ENCODE measurements at regions not wholly inside any gene's neighbourhood (a gene's known extent, or its start where the extent isn't known, plus 50 kb on each side); places are given as distances from the start of the nearest gene placed in this dataset.

DNA sequence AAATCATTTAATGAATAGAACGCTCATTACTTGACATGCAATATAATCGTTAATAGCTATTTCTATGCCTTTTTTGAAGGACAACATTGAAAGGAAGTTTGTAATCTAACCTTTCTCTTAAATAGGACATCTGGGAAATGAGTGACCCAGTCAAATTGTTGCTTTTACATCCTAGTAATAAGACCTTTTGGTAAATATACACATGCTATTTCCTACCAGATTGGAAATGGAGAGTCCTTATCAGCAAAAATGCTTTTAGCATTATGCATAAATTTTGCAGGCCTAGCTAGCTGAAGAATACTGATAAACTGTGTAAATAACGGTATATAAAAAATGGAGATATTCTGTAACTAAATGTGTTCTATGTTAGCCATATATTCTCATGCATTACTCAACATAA is 567.3 kb upstream of the DSEL start:
- no peaks in the 10 kb centered on the region for H3K9me3 Mint-ChIP-seq
- no peaks in the 10 kb centered on the region for H3K27me3 Mint-ChIP-seq
- no peaks in the 10 kb centered on the region for H3K36me3 Mint-ChIP-seq
- H3K4me3 Mint-ChIP-seq, result no peak overlapping the region
- no peak overlapping the region for H3K27ac Mint-ChIP-seq
- no peak for DNase-seq
- no peaks in the 10 kb centered on the region for H3K4me1 Mint-ChIP-seq

DNA sequence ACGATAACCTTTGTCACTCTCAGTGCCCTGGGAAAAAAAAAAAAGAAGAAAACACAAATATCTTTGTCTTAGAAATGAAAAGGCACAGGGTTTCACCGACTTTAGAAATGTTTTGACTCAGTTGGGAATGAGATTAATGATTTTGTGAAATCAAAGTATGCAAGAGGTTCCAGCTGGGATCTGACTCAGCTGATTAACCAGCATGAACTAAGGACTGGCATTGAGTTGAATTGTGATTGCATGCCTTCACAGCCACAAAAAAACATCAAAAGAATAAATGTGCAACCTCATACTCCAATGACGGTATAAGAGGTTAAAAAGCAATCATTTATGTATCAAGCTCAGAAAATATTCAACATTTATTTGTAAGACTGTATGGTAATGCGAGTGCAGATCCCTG is 566.6 kb upstream of the DSEL start:
- Mint-ChIP-seq H3K27ac (no peak overlapping the region), H3K36me3 (no peaks in the 10 kb centered on the region), H3K4me1 (no peaks in the 10 kb centered on the region), H3K4me3 (no peak overlapping the region), H3K9me3 (no peaks in the 10 kb centered on the region), H3K27me3 (no peaks in the 10 kb centered on the region)
- DNase-seq, result no peak

DNA sequence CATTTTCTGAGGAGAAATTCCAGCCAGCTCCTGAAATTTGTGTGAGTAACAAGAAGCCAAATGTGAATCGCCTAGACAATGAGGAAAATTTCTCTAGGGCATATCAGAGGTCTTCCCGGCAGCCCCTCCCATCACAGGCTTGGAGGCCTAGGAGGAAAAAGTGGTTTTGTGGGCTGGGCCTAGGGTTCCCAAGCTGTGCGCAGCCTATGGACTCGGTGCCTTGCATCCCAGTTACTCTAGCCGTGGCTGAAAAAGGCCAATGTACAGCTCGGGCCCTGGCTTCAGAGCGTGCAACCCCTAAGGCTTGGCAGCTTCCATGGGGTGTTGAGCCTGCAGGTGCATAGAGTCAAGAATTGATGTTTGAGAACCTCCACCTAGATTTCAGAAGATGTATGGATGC is 556.2 kb upstream of the DSEL start:
- H3K27ac Mint-ChIP-seq, result no peak overlapping the region
- H3K36me3 Mint-ChIP-seq, result no peaks in the 10 kb centered on the region
- no peak overlapping the region for H3K4me3 Mint-ChIP-seq
- H3K4me1 Mint-ChIP-seq, result no peaks in the 10 kb centered on the region
- no peaks in the 10 kb centered on the region for H3K27me3 Mint-ChIP-seq
- DNase-seq, result no peak
- peaks cover 1% of the 10 kb centered on the region for H3K9me3 Mint-ChIP-seq

DNA sequence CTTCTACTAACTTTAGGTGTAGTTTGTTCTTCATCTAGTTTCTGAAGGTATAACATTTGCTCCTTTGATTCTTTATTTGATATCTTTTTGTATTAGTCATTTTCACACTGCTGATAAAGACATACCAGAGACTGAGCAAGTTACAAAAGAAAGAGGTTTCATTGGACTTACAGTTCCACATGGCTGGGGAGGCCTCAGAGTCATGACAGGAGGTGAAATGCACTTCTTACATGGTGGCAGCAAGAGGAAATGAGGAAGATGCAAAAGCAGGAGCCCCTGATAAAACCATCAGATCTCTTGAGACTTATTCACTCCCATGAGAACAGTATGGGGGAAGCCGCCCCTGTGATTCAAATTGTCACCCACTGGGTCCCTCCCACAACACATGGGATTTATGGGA is 544.4 kb upstream of the DSEL start:
- Mint-ChIP-seq H3K4me3 (no peak overlapping the region), H3K4me1 (no peaks in the 10 kb centered on the region), H3K9me3 (peaks cover 2% of the 10 kb centered on the region), H3K27me3 (no peaks in the 10 kb centered on the region), H3K36me3 (no peaks in the 10 kb centered on the region), H3K27ac (no peak overlapping the region)
- DNase-seq, result no peak

DNA sequence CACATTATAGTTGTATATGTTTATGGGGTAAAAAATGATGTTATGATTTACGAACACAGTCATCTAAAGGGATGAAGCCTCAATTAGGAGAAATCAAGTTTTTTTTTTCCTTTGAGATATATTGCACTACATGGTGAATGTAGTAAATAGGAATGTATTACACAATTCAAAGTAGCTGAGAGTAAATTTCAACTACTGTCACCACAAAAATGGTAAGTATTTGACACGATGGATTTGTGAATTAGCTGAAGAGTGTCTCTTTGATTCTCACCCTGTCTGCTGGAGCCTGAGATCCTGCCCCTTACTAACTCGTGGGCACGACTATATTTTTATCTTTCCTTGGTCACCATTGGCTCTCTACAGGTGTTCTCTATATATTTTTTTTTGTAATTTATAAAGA is 540.4 kb upstream of the DSEL start:
- no peak for DNase-seq
- Mint-ChIP-seq H3K27ac (no peak overlapping the region), H3K4me1 (no peaks in the 10 kb centered on the region), H3K36me3 (no peaks in the 10 kb centered on the region), H3K9me3 (no peaks in the 10 kb centered on the region), H3K27me3 (no peaks in the 10 kb centered on the region), H3K4me3 (no peak overlapping the region)

DNA sequence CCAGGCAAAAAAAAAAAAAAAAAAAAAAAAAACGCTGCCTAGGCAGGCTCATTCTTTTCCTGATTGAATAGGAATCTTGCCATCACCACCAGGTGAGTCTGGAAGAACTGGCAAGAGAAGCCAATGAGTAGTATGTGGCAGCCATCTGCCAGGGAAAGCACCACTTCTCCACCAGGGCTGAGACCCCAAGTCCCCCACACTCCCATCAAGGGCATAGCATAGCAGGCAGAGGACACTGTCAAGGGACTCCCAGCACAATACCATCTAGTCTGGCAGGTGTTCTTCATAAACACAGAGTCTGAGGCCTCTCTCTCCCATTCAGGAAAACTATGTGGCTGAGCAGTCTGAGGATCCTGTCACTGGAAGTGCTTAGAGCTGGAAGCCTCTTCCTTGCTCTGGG is 538.1 kb upstream of the DSEL start:
- Mint-ChIP-seq H3K36me3 (no peaks in the 10 kb centered on the region), H3K27ac (no peak overlapping the region), H3K4me1 (no peaks in the 10 kb centered on the region), H3K4me3 (no peak overlapping the region), H3K9me3 (no peaks in the 10 kb centered on the region), H3K27me3 (no peaks in the 10 kb centered on the region)
- no peak for DNase-seq

DNA sequence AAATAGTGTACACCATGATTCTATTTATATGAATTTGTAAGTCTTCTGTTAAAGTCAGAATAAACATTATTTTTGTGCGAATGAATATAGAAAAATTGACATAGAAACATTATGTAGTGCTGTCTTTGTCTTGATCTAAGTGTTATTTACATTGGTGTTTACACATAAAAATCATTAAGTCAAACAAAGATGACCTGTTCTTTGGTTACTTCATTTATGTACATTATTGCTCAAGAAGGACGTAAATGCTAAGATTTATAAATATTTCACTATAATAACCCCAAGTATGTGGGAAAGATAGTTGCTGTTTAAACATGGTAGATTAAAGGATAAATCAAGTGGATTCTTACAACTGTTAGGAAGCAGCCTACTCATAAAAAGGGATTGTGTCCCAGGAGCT is 536.8 kb upstream of the DSEL start:
- Mint-ChIP-seq H3K4me1 (no peaks in the 10 kb centered on the region), H3K36me3 (no peaks in the 10 kb centered on the region), H3K4me3 (no peak overlapping the region), H3K27me3 (no peaks in the 10 kb centered on the region), H3K27ac (no peak overlapping the region), H3K9me3 (no peaks in the 10 kb centered on the region)
- no peak for DNase-seq

DNA sequence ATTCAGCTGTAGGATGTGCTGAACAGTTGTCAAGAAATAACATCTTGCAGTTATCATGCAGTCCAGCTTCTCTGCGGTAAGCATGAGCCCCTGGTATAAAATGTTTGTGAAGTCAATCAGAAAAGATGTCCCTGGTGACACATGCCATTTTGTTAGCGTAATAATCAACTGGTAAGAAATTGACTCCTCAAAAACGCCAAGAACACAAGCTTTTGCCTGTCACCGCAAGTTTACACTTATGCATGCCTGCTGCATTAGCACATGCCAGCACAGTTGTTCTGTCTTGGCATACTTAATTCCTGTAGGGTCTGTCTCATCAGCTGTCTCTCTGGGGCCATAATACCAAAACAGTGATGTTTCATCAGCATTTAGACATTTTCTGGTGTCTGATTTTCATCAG is 524.8 kb upstream of the DSEL start:
- Mint-ChIP-seq H3K36me3 (no peaks in the 10 kb centered on the region), H3K27me3 (peaks cover 3% of the 10 kb centered on the region), H3K4me3 (no peak overlapping the region), H3K9me3 (no peaks in the 10 kb centered on the region), H3K27ac (no peak overlapping the region), H3K4me1 (no peaks in the 10 kb centered on the region)
- DNase-seq, result no peak

DNA sequence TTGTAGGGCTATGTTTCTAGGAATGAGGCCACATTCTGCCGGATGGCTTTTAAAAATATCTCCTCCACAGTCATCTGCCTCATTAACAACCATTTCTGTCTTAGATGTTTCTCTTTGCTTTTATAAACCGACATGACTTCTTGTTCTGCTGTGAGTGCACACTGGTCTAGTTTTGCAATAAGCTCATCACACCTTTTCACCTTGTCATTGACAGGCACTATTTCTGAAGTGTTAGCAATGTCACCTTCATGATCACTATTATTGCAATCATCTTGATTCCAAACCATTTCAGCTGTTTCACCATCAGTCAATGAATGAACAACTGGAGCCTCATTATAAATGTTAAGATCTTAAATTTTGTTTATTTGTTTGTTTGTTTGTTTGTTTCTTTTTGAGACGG is 523.7 kb upstream of the DSEL start:
- peaks cover 5% of the 10 kb centered on the region for H3K27me3 Mint-ChIP-seq
- H3K4me1 Mint-ChIP-seq, result no peaks in the 10 kb centered on the region
- DNase-seq, result no peak
- H3K27ac Mint-ChIP-seq, result no peak overlapping the region
- H3K9me3 Mint-ChIP-seq, result no peaks in the 10 kb centered on the region
- H3K36me3 Mint-ChIP-seq, result no peaks in the 10 kb centered on the region
- no peak overlapping the region for H3K4me3 Mint-ChIP-seq

DNA sequence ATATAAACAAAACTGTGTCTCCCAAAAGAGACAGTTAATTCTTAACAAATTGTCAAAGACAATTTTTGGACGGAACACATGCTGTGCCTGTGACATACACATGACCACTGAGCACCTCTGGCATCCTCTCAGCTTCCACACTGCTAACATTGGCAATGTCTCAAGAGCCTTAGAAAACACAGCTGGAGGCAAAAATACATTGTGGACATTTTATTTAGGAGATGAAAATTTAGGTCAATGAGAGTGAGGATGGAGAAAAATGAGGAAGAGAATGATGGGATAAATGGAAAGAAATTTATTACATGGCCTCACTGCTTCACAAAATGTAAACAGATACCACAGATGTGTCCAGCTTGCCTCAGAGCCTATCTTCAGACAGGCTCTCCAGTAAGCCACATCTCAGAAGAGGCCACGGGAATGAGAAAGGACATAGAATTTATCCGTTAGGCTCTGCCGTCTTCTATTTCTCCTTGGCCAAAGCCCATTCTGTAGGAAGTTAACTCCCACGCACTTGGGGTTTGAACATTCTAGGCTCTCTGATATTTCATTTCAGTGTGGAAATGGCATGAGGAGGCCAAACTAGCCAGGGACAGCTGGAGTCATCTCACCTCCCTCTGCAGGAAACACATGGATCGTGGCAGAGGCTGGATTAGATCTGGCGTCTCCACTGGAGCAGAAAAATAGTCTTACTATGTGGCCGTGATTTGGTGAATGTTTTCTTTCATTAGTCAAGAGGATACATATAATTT is 519.4 kb upstream of the DSEL start:
- no peak for DNase-seq
- no peaks in the 10 kb centered on the region for H3K9me3 Mint-ChIP-seq
- no peak overlapping the region for H3K4me3 Mint-ChIP-seq
- H3K27ac Mint-ChIP-seq, result no peak overlapping the region
- H3K36me3 Mint-ChIP-seq, result no peaks in the 10 kb centered on the region
- H3K4me1 Mint-ChIP-seq, result no peaks in the 10 kb centered on the region
- peaks cover 7% of the 10 kb centered on the region for H3K27me3 Mint-ChIP-seq

DNA sequence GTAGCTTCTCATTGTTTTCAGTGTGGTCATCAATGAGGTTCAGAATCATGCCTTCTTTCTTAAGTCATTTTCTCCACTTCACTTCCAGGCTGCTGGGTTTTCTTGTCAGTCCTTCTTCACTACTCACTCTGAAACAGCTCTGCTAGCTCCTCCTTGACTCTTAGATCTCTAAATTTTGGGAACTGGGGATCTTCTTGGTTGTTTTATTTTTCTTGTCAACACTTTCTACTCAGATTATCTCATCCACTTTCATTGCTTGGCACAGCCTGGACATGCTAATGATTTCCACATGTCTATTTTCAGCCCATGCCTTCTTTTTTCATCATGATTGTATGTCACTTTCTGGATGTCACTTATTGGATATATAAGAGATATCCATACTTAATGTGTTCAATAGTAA is 517.8 kb upstream of the DSEL start:
- H3K4me3 Mint-ChIP-seq, result no peak overlapping the region
- no peaks in the 10 kb centered on the region for H3K9me3 Mint-ChIP-seq
- H3K27ac Mint-ChIP-seq, result no peak overlapping the region
- peaks cover 7% of the 10 kb centered on the region for H3K27me3 Mint-ChIP-seq
- DNase-seq, result no peak
- no peaks in the 10 kb centered on the region for H3K4me1 Mint-ChIP-seq
- H3K36me3 Mint-ChIP-seq, result no peaks in the 10 kb centered on the region

DNA sequence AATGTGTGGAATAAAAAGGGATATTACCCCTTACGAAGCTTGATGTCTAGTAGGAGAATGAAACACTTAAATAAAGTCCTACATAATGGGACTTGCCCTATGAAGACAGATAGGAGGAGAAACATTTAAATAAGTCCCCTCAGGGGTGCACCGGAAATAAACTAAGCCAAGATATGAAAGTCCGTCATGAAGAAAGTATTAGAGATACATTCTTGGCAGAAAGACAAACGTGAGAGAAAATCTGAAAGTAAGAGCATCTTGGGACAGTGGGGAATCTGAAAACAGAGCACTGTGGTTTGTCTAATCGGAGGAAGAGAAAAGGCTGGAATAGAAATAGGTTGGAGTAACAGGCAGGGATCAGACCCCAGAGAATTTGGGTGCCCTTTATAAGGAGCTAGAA is 516.9 kb upstream of the DSEL start:
- no peaks in the 10 kb centered on the region for H3K9me3 Mint-ChIP-seq

DNA sequence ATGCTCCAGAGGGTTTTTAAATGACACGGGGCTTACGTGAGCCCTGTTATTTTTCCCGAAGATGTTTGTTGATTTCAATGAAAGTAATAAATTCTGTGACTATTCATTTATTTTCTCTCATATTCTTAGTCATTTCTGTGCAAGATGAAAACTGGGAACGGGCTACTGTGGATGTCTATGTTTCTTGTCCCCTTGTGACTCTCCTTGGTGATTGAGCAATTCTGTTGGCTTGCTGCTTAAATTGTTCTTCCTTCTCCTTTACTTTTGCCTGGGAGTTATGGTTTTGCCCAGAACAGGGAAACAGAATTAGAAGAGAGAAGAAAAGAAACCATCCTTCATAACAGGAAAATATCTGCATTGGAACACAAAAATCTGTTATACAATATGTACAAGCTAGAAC is 508.2 kb upstream of the DSEL start:
- Mint-ChIP-seq H3K36me3 (no peaks in the 10 kb centered on the region), H3K27ac (no peak overlapping the region), H3K4me3 (no peak overlapping the region), H3K4me1 (no peaks in the 10 kb centered on the region), H3K9me3 (no peaks in the 10 kb centered on the region), H3K27me3 (no peaks in the 10 kb centered on the region)
- DNase-seq, result no peak

More for the DNA sequence above, 516.9 kb upstream of the DSEL start:
- no peaks in the 10 kb centered on the region for H3K4me1 Mint-ChIP-seq
- no peak overlapping the region for H3K4me3 Mint-ChIP-seq
- no peak for DNase-seq
- no peak overlapping the region for H3K27ac Mint-ChIP-seq
- H3K36me3 Mint-ChIP-seq, result no peaks in the 10 kb centered on the region
- peaks cover 7% of the 10 kb centered on the region for H3K27me3 Mint-ChIP-seq

DNA sequence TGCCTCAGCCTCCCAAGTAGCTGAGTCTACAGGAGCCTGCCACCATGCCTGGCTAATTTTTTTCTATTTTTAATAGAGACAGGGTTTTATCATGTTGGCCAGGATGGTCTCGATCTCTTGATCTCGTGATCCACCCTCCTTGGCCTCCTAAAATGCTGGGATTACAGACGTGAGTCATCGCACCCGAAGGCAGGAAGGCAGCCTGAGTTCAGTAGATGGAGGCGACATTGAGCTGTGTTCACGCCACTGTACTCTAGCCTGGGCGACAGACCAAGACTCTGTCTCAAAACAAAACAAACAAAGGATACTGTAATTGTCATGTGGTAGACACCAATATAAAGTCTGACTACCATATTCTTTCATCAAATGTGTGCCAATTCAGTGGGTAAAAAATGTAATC is 500.9 kb upstream of the DSEL start:
- Mint-ChIP-seq H3K27ac (no peak overlapping the region), H3K4me3 (no peak overlapping the region), H3K9me3 (no peaks in the 10 kb centered on the region), H3K36me3 (no peaks in the 10 kb centered on the region), H3K27me3 (no peaks in the 10 kb centered on the region), H3K4me1 (no peaks in the 10 kb centered on the region)
- no peak for DNase-seq

DNA sequence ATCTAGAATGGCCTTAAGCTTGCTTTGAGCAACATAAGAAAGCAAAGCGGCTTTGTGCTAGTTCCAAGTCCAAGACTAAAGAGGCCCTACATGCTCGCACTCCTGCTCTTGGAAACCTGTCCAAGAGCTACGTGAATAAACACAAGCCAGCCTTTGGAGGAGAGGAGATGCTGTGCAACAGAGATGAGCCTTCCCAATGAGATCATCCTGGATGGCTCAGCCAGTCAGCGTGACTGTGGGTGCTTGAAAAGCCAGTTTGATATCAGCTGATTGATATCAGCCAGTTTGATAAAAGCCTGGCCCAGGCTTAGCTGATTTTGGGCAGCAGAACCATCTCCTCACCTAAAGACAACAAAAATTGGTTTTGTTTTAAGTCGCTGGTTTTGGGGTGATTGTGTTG is 481.0 kb upstream of the DSEL start:
- Mint-ChIP-seq H3K9me3 (no peaks in the 10 kb centered on the region), H3K4me3 (no peak overlapping the region), H3K27ac (no peak overlapping the region), H3K4me1 (no peaks in the 10 kb centered on the region), H3K36me3 (no peaks in the 10 kb centered on the region), H3K27me3 (peaks cover 3% of the 10 kb centered on the region)
- no peak for DNase-seq

DNA sequence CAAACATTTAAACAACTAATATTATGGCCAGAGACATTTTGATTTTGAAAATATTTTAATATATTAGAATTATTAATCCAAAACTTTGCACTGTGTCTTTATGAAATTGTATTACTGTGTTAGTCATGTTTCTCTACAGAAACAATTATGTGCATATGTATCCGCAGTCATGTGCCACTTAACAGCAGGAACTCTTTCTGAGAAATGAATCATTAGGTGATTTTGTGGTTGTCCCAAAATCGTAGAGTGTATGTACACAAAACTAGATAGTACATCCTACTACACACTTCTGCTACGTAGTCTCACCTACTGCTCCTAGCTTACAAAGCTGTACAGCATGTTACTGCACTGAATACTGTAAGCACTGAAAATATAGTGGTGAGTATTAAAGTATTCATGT is 479.2 kb upstream of the DSEL start:
- Mint-ChIP-seq H3K36me3 (no peaks in the 10 kb centered on the region), H3K4me1 (no peaks in the 10 kb centered on the region), H3K9me3 (no peaks in the 10 kb centered on the region), H3K4me3 (no peak overlapping the region), H3K27me3 (peaks cover 3% of the 10 kb centered on the region), H3K27ac (no peak overlapping the region)
- DNase-seq, result no peak

DNA sequence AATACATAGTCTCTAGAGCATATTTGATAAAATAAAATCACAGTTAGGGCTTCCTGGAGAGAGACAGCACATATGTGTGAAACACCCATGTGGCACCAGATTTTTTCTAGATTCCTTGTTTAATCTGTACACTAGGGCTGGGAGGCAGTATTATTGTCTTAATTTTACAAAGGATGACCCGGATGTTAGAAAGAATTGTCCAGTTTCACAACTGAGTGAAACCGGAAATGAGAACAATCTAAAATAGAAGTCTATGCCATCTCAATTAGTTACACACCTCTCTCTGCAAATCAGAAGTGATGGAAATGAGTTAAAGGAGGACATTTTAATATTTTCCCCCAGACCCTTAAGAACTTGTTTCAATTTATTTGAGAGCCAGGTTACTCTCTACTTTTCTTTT is 463.7 kb upstream of the DSEL start:
- DNase-seq, result no peak
- H3K4me1 Mint-ChIP-seq, result no peaks in the 10 kb centered on the region
- no peak overlapping the region for H3K27ac Mint-ChIP-seq
- no peaks in the 10 kb centered on the region for H3K36me3 Mint-ChIP-seq
- H3K4me3 Mint-ChIP-seq, result no peak overlapping the region
- no peaks in the 10 kb centered on the region for H3K9me3 Mint-ChIP-seq
- no peaks in the 10 kb centered on the region for H3K27me3 Mint-ChIP-seq
